Suppressor macrophage treated with lipopolysaccharide for 4 hours (primary cell): ENCODE measurements at regions not wholly inside any gene's neighbourhood (a gene's known extent, or its start where the extent isn't known, plus 50 kb on each side); places are given as distances from the start of the nearest gene placed in this dataset.

Experiments used
- DNase-seq: peaks from one replicate; pipeline ENCODE4 v3.0.0-alpha.2; 2020

DNA sequence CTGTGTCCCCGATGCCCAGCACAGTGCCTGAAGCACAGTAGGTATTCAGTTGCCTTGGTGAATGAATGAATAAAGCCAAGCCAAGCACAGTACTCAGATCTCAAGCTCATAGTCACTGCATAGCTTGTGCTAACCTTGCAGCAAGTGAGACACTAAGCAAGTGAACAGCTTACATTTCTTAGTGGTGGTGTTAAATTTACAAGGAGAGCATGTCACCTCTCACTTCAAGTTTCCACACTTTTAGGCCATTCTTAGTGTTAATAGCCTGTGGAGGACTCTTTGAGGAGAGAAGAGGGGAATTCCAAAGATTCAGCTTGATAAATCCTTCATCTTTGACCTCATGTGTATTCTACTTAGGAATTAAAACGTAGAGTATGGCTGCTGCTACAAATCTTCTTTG lies 104.7 kb downstream of the C9orf152 start:
- DNase-seq: no peak

DNA sequence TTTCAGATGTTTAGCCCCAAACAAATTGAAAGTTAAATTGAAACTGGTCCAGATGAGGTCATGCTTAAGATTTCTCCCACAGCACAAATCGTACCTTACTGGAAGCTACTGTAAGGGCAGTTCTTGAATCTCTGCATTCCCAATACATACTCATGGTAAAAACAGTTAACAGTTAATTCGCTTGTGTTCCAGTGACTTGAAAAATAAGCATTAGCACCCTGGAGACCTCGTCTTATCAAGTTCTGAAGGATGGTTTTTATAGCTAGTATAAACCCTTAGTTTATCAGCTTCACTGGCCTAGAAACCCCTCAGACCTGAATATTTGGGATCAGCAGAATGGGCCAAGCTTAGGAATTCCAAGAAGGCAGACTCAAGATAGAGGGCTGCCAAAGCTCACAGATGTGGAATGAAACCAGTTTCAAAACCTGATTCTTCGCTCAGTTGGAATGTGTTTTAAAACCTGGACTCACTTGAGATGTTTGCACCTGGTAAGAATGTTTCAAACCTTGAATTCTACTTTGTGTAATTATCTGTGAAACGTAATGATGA lies 103.6 kb downstream of the C9orf152 start:
- DNase-seq: peak; percentile 37

DNA sequence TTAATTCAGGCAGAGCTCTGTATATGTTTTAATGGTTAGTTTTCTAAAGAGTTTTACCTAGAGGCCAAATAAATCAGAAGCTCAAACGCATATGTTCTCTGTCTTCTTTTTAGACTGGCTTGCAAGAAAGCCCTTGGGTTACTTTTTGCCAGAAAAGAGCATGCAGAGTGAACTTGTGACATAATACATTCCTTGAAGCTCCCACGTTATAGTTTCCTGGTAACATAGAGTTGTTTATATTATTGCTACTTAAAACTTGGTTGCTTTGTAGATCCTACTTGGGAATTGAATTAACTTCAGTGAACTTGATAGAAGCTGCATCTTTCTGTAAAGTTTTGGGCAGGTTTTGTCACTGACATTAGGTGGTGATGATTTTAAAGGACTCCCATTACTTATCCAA lies 102.9 kb downstream of the C9orf152 start:
- DNase-seq: no peak

DNA sequence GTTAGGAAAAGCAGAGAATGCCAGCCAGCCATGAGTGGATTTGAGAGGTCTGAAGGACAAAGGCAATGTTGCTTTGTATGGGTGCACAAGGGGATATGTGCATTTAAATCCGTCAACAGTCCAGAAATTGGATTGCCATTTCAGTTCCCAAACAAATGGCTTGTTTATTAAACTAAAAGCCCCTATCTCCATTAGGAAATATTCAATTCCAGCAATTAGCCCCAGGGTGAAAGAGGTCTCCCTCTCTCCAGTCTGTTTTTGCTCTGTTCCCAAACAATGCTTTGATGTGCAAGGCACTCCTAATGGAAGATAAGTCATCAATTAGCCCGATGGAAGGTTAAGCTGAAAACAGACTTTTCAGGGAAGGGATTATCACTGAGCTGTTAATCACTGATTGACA lies 101.3 kb downstream of the C9orf152 start:
- no peak for DNase-seq

DNA sequence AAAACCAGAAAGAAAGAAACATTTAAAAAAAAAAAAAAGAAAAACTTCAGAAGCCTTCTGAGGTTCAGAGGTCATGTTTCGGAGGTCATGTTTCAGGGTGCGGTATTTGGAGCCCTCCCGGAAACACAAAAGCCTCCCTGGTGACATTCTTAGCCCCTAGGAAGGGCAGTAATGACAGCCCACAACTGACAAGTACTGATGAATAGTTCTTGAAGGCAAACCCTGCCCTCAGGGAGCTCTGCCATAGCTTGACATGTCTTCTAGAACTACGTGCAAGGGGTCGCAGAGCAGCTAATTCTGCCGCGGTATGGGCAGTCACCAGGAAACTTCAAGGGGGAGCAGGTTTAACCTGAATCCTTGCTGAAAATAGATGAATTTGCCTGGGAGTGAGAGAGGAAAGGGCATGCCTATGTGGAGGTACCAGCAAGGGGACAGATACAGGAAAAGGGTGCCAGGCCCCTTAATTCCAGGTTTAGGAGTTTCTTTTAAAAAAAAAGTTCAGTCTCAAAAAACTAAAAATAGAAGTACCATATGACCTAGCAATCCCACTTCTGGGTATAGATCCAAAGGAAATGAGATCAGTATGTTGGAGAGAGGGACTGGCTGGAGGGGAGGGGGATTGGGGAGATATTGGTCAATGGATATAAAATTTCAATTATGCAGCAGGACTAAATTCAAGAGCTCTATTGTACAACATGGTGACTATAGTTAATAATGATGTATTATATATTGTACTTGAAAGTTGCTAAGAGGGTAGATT lies 98.4 kb downstream of the C9orf152 start:
- no peak for DNase-seq

DNA sequence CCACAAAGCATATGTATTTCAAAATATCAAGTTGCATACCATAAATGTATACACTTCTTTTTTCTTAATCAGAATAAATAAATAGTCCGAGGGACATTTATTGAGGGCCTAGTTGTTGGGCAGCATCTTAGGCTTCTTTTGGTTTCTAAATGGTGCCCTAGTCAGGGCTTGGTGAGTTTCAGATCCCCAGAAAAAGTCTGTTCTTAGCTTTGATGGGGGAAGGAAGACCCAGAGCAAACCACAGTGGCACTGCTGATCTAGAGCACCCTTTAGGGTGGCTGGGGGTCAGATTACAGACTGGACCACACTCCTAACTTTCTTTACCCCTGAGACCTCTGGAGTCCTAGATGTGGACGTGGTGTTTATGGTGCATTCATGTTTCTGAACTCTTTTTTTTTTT lies 97.8 kb downstream of the C9orf152 start:
- DNase-seq: peak; percentile 51

DNA sequence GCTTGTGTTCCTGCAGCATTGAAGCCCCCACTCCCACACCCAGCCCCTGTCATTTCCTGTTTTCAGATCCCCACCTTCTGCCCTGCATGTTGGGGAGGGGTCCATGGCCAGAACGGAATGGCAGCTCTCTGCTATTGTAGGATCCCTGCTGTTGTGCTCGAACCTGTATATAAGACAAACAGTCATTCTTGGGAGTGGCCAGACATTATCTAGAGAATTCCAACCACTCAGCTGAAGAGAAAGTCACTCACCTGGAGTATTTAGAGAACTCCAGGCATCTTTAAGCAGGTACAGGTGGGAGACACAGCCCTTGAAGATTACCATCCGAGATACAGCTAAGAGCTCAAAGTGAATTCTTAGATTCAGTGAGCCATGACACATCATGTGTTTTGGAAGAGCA lies 96.1 kb downstream of the C9orf152 start:
- no peak for DNase-seq

DNA sequence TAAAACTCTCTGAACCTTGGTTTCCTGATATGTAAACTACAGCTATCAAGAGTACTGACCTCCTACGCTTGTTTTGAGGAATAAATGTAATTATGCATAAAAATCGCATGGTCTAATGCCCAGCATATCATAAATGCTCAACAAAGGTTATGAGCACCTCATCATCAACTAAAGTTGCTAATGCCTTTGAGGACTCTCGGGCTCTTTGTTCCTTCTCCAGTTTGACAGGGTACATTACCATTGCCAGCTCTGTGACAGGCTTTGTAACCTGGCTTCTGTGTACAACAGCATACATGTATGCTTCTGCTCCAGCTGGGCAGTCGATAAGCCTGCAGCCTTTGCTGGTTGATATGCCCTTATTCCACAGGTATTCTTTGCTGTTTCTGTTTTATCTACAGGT lies 95.2 kb downstream of the C9orf152 start:
- no peak for DNase-seq

DNA sequence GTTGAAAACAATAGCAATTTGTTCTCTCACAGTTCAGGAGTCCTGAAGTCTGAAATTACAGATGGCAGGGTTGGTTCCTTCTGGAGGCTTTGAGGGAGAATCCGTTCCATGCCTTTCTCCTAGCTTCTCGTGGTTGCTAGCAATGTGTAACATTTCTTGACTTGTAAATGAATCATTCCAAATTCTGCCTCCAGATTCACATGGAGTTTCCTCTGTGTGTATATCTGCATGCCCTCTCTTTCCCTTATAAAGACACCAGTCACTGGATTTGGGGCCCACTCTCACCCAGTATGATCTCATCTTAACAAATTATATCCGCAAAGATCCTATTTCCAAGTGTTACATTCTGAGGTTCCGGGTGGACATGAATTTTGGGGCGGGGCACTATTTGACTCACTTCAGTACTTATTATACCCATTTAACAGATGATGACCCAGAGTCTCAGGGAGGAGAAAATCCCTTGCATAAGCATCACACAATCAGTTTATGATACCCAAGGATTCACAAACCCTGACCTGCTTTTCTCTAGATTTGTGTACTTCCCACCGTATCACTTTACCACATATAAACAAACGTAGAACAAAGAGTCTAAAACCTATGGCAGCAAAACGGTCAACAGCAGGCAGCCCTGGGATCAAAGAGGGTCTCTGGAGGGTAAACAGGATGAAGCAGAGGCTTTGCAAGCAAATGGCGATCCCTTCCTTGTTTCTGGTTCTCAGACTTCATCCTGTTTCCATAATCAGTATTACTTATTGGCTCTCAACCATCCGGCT lies 93.7 kb downstream of the C9orf152 start:
- peak; percentile 61 for DNase-seq

DNA sequence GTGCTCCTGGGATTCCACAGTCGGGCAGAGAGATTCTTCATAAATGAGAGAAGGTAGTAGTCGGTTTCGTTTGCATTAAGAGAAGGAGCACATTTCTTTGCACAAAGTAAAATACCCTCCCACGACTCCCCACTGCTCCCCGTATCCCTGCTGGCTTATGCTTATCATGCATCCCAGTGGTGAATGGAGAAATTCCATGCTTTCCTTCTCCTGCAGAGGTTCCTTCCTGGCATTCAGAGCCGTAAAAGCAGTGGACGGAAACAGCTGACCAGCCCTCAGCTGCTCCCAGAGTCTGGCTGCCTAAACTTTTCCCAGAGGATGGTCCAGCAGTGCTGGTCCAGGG lies 93.1 kb downstream of the C9orf152 start:
- no peak for DNase-seq

DNA sequence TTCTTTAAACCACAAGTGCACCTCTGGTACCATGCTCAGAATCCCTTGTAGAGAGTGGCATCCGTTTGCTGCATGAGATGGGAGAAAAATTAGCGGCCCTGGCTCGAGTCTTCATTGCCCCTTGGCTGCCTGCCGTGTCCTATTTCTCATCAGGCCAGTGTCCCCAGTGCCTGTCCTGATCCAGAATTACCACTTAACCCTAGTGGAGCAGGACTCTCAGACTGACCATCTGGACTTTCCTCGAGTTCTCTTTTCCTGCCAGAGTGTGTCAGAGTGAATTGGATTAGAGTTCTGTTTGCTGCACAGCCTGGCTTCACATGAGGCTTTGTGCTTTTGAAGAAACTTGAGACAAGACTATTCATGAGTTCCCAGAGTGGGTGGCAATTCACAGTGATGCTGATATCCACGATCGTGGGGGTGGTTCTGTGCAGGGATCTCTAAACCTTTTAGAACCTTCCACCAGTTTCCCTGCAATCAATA lies 92.6 kb downstream of the C9orf152 start:
- no peak for DNase-seq

DNA sequence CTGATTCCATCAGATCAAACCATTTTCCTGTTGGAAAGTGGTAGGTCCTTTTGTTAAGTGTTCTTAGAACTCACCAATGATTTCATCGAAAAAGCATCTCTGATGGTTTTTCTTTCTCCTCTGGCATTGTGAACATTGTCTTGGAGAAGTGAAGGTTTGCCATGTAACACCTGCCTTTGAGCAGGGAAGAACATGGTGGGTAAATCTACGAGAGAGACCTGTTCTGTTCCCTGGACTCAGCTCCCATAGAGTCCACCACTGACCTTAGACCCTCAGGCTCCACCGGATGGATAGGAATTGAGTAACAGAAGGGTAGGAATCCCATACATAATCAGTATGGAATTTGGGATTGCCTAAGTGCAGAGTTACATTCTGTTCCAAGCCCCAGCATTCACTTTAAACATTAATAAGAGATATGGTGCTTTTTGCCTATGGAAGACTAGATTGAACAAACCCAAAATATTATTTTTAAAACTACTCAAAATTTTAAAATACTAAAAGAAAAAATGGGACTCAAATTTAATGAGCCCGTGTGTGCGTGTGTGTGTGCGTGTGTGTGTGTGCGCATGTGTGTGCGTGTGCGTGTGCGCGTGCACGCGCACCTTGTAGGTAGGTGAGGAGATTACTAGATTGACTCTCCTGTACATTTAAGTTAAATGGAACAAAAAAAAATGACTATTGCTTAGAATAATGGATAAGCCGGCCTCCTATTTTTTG lies 92.0 kb downstream of the C9orf152 start:
- no peak for DNase-seq

DNA sequence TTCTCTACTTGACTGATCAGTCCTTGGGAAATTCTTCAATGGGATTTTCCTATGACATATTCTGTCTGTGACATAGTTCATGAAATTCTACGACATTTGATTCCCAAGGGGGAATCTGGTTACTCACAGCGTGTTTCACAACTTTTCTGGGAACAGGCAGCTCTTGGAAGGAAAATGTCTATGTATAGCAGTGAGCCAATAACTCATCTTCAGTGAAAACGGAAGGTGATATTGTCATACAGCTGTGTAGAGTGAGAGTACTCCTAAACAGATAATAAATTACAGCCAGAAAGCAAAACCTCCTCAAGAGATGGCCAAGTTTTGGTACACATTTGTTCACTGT lies 91.4 kb downstream of the C9orf152 start:
- DNase-seq: peak; percentile 94

DNA sequence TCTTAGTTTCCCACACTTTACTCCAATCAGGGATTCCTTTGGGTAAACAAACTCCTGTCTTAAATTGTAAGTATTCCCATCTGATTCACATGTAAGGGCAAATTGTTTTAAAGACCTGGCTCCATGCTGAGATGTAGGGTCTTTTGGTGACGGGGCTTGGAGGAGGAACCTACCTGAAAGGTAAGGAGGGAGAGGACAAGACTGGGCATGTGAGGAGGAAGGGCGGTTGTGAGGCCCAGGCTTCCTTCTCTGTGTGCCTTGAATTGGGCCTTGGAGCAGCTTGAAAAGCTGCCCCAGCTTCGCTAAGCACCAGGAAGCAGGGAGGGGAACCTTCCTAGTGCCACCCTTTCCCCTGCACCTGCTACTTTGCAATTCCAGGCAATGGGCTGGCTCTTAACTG lies 86.8 kb downstream of the C9orf152 start:
- no peak for DNase-seq

DNA sequence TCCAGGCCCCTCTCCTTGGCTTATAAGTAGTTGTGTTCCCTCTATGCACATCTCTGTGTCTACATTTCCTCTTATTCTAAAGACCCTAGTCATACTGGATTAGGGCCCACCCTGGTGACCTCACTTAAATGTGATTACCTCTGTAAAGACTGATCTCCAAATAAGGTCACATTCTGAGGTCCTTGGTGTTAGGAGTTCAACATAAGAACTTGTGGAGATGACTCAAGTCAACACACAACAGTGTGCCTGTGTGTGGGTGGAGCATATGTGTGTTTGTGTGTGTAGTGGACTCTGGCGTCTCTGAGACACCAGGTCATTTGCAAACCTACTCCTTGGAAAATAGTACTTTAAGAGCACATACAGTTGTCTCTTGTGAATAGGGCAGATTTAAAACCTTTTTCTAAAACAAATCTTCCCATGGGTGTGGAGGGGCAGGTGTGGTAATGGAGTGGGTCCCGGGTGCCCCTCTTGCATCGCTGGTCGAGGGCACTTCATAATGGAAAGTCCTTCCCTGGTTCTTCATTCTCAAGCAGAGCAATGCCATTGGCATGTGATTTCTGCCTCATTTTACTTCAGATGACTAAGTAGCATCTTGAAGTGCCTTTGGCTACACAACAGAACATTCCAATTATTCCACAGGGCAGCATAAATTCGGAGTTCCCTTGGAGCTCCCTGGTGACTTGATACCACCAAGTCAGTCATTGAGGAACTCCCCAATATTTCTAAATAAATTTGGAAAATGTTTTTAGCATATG lies 84.4 kb downstream of the C9orf152 start:
- peak; percentile 35 for DNase-seq

DNA sequence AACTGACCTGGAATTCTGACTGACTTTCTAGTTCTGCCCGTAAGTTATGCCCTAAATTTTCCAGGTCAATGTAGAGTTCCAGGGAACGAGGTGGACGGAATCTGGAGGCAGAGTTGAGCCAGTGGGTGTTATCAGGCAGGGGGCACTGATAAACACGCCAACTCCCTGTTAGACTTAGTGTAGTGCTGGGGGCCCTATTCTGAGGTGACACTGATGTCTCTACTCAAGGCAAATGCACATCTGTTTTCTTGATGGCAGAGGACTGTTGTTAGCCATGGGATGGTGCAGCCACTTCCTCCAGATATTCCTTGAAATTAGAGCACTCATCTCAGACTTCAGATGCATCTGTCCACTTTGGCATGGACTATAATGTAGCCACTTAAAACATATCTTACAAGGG lies 83.5 kb downstream of the C9orf152 start:
- DNase-seq: no peak

DNA sequence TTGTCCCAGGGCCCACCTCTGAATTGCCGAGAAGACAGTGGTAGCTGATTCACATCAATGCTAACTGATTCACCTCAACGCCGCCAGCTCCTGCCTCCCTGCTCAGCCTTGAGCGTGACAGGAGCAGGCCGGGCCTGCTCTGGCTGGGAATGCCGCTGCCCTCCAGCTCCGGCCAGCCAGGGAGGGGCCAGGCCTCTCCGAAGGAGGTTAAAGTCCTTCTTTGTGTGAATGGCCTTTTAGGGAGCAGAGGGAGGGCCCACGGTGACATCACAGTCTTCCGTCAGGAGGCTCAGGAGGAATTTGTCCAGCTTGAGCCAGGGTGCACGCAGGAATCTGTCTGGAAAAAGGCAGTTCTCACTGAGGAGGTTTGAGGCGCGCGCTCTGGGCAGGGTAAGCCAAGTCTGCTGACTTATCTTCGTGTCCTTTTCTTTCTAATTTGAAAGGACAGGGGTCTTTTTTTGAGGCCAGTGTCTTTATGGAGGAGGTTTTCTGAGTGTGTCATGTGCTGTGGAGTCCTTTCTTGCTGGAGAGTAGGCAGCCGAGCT lies 82.7 kb downstream of the C9orf152 start:
- DNase-seq: no peak

DNA sequence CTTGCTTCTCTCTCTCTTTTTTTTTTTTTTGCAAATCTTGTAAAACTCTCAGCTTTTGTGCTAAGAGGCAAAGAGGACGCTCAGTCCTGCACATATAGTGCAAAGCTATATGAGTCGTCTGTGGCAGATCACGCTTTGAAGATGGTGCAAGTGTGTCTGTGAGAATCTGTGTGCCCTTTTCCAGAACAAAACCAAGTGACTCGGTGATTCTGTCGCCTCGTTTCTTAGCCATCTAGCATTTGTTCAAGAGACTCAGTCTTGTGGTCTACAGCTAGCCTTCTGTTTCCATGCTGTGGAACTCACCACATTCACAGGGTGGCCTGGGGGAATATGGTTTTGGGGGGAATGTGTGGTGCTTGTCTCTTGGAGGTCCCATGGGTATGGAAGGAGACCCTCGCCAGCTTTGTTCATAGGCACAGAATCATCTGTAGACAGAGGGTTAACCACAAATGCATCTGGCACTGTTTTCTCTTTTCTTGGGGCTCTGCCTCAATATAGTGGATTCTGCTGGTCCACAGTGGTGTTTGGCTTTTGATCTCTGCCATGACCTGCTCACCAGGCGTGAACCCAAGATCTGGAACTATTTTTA lies 82.1 kb downstream of the C9orf152 start:
- DNase-seq: no peak

DNA sequence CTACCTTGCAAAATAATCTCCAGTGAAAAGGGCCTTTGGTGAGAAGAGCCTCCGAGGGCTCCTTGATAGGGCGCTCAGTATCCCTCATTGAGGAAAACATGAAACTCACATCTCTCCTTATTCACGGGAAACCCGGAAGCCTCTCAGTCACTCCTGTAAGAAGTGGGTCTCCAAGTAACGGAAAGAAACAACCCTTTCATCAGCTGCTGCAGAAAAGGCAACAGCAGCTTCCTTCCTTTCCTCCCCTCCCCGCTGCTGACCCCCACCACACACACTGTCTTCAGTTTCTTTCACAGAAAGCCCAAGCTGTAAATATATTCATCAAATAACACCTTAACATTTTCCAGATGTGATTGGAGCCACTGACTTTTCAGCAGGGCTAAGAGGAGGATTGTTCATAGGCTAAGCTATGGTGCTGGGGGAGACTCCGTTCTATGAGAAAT lies 81.4 kb downstream of the C9orf152 start:
- DNase-seq: no peak

DNA sequence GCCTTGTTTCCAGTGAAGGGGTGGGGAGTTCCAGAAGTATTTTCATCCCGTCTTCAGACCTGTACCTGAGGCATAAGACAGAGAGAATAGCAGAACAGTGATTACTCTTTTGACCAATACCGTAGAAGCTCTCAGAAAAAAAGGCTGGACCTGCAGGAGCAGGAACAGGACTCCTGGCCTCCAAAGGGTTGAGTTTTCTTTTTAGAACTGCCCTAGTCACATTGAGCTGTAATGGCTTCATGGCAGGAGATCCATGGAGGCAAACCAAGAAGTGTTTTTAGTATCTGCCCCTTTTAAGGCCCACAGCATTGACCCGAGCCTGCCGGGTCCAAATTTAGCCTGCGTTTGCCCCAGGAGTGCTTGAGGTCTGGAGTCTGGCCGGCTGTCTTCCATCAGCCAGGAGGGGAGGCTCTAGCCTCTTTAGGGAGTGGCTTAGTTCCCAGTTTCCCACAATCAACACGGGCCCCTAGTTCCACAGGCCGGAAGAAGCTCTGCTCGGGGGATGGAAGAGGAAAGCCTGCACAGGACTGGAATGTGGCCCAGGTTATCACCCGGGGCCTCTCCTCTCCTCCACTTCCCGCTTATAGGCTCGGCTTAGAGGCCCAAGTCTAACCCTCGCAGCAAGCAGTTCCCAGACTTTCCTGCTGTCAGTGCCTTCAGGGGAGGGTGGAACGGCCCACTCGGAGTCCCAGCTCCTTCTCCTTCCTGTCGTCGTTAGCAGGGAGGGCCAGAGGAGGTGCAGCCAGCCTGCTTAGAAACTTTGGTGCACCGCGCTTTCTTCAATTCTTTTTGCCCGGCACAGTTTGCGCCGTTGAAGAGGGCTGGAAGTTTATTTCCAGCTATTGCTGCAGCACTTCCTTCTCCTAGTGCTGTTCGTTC lies 80.7 kb downstream of the C9orf152 start:
- no peak for DNase-seq
